ENCODE measurements at regions not wholly inside any gene's neighbourhood (a gene's known extent, or its start where the extent isn't known, plus 50 kb on each side); places are given as distances from the start of the nearest gene placed in this dataset.
"Not testable (repeated sequence)": the region's sequence is repeated elsewhere in the genome, so short reads cannot be mapped to it uniquely, and the experiment has no call there.

DNA sequence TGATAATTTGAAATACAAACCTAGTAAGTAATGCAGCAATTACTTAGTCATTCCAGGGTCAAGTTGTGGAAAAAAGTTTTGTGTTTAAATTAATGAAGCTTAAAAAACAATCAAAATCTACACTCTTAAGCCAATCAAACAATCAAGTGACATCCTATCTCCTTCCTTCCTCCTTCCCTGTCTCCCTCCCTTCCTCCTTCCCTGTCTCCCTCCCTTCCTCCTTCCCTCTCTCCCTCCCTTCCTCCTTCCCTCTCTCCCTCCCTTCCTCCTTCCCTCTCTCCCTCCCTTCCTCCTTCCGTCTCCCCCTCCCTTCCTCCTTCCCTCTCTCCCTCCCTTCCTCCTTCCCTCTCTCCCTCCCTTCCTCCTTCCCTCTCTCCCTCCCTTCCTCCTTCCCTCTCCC, 111.4 kb upstream of the RBPJ start:
- H2AFZ ChIP-seq (ENCODE audit: low read length); H3K79me1 ChIP-seq (ENCODE audit: low read depth, low read length); H3K4me3 ChIP-seq (ENCODE audit: extremely low read depth in 1 of 4, insufficient read depth in 2 of 4, low read depth in 3 of 4, low read length in 4 of 4); H2BK20ac ChIP-seq (ENCODE audit: low read length); H2AK5ac ChIP-seq (ENCODE audit: low read depth, low read length); H3K27me3 ChIP-seq (replicated peaks in 1 of 4; ENCODE audit: control insufficient read depth in 3 of 4, extremely low read depth in 1 of 4, insufficient read depth in 3 of 4, low read length in 3 of 4); H3K9me3 ChIP-seq (ENCODE audit: insufficient read depth in 2 of 2, low read depth in 1 of 2, low read length in 1 of 2); H3K36me3 ChIP-seq (ENCODE audit: control insufficient read depth in 2 of 4, insufficient read depth in 4 of 4, low read length in 3 of 4); H4K91ac ChIP-seq (replicated peaks; ENCODE audit: insufficient read length, low read length); H3K23ac ChIP-seq (ENCODE audit: insufficient read length); H3K56ac ChIP-seq (replicated peaks; ENCODE audit: insufficient read length, low read depth, low read length); H3K27ac ChIP-seq (ENCODE audit: low read depth, low read length); H3K14ac ChIP-seq (ENCODE audit: insufficient read length); H2BK12ac ChIP-seq (ENCODE audit: low read depth, low read length); FAIRE-seq; H4K5ac ChIP-seq (ENCODE audit: insufficient read length, low read depth, low read length); H3K4me1 ChIP-seq (replicated peaks in 1 of 4; ENCODE audit: control insufficient read depth in 3 of 4, insufficient read depth in 4 of 4, low read length in 3 of 4); H3K4ac ChIP-seq (replicated peaks; ENCODE audit: insufficient read length, low read depth, low read length); POLR2A ChIA-PET (ENCODE audit: partially characterized antibody); H2BK120ac ChIP-seq (replicated peaks; ENCODE audit: low read depth, low read length); H3K18ac ChIP-seq (ENCODE audit: extremely low read depth, low read length); H2BK15ac ChIP-seq (ENCODE audit: low read length); H3K9ac ChIP-seq (replicated peaks in 1 of 4; ENCODE audit: extremely low read depth in 1 of 4, low read depth in 3 of 4, low read length in 3 of 4); H3K79me2 ChIP-seq (ENCODE audit: control insufficient read depth in 1 of 2, insufficient read depth in 2 of 2, low read length in 2 of 2); H4K8ac ChIP-seq (ENCODE audit: extremely low read depth, insufficient read depth, low read length); H3K23me2 ChIP-seq (ENCODE audit: low read depth, low read length); H4K20me1 ChIP-seq (replicated peaks in 1 of 2; ENCODE audit: control insufficient read depth in 1 of 2, insufficient read depth in 2 of 2, low read length in 2 of 2); H2BK5ac ChIP-seq (ENCODE audit: low read depth, low read length); DNase-seq (ENCODE audit: low read depth in 1 of 2, low spot score in 2 of 2); H3K4me2 ChIP-seq (ENCODE audit: insufficient read depth in 1 of 2, low read depth in 2 of 2, low read length in 2 of 2): not testable (repeated sequence)
- WGBS, 2 experiments (ENCODE audit: extremely low coverage in 1 of 2, insufficient coverage in 1 of 2, insufficient read length in 1 of 2, insufficient replicate concordance in 2 of 2, low coverage in 1 of 2, low lambda C conversion rate in 2 of 2, missing lambda C conversion rate in 1 of 2), result no CpG with 5 or more reads among the region's 1 CpG
- CTCF ChIA-PET (ENCODE audit: partially characterized antibody), result interaction anchor here (0.9 kb wide), 1 partner anchor 117 kb away, joined by 4 read pairs; no protein-coding TSS in a partner anchor

Data from H1 (cell line).